Smooth muscle cell (in vitro differentiated cells): ENCODE measurements at regions not wholly inside any gene's neighbourhood (a gene's known extent, or its start where the extent isn't known, plus 50 kb on each side); places are given as distances from the start of the nearest gene placed in this dataset.

ENCODE experiments used
- DNase-seq: peaks from one replicate; lab custom pipeline; 2025; ENCODE audit not compliant: unreplicated experiment; lab: John Stamatoyannopoulos, UW
- H2AFZ ChIP-seq: fragments of 200-600 bp; sonication (generic); 2 replicates; pipeline ENCODE4 v1.6.0; 2016; ENCODE audit warnings: antibody characterized with exemption, low read depth, mild to moderate bottlenecking
- H3F3A ChIP-seq: fragments of 200-600 bp; sonication (generic); 2 replicates; pipeline ENCODE4 v1.6.0; 2017; ENCODE audit warnings: antibody characterized with exemption, low read depth
- H3K27ac ChIP-seq: fragments of 200-600 bp; sonication (generic); 2 replicates; pipeline ENCODE4 v1.5.1; 2016; ENCODE audit warnings: low read depth, mild to moderate bottlenecking
- H3K27me3 ChIP-seq: fragments of 200-600 bp; sonication (generic); 2 replicates; pipeline ENCODE4 v1.6.1; 2016; ENCODE audit warnings: low read depth, mild to moderate bottlenecking
- H3K36me3 ChIP-seq: fragments of 200-600 bp; sonication (generic); 2 replicates; pipeline ENCODE4 v1.5.1; 2016; ENCODE audit warnings: low read depth
- H3K4me1 ChIP-seq: fragments of 200-600 bp; sonication (generic); 2 replicates; pipeline ENCODE4 v1.5.1; 2016; ENCODE audit warnings: low read depth
- H3K4me2 ChIP-seq: fragments of 200-600 bp; sonication (generic); 2 replicates; pipeline ENCODE4 v1.6.0; 2016; ENCODE audit warnings: mild to moderate bottlenecking
- H3K4me3 ChIP-seq: fragments of 200-600 bp; sonication (generic); 2 replicates; pipeline ENCODE4 v1.5.1; 2016; ENCODE audit warnings: mild to moderate bottlenecking
- H3K79me2 ChIP-seq: fragments of 200-600 bp; sonication (generic); 2 replicates; pipeline ENCODE4 v1.6.0; 2016; ENCODE audit warnings: low read depth, mild to moderate bottlenecking
- H3K9ac ChIP-seq: fragments of 200-600 bp; sonication (generic); 2 replicates; pipeline ENCODE4 v1.6.0; 2016; ENCODE audit warnings: low read depth
- H3K9me3 ChIP-seq: fragments of 200-600 bp; sonication (generic); replicated peaks from 2 replicates; pipeline ENCODE4 v1.5.1; 2016; ENCODE audit warnings: low read depth
- H4K20me1 ChIP-seq: fragments of 200-600 bp; sonication (generic); 2 replicates; pipeline ENCODE4 v1.6.0; 2016; ENCODE audit warnings: low read depth
- CTCF ChIP-seq: fragments of 200-600 bp; sonication (generic); IDR thresholded peaks from 2 replicates; pipeline ENCODE4 v1.5.1; 2017; ENCODE audit warnings: borderline replicate concordance, mild to moderate bottlenecking, antibody characterized with exemption; ENCODE audit not compliant: insufficient read depth, poor library complexity, severe bottlenecking
- WGBS: methylation state at CpG from one replicate; pipeline ENCODE4 v1.1.7; 2016; ENCODE audit warnings: low lambda C conversion rate; 5-methylcytosine and 5-hydroxymethylcytosine counted together

GRCh38 chr14:53599221-53599945, 357.2 kb downstream of the BMP4 start:
- H3K4me2 ChIP-seq: no peak overlapping the region
- TF ChIP-seq CTCF: no peak
- no peaks in the 10 kb centered on the region for H4K20me1 ChIP-seq
- H3K4me3 ChIP-seq: no peak overlapping the region
- H3K4me1 ChIP-seq: no peaks in the 10 kb centered on the region
- no peak overlapping the region for H3K27ac ChIP-seq
- H3K27me3 ChIP-seq: no peaks in the 10 kb centered on the region
- H2AFZ ChIP-seq: no peak overlapping the region
- no peaks in the 10 kb centered on the region for H3F3A ChIP-seq
- WGBS: 67% methylated on average over 6 of the region's 6 CpGs
- DNase-seq: no peak
- H3K36me3 ChIP-seq: no peaks in the 10 kb centered on the region
- no peaks in the 10 kb centered on the region for H3K9me3 ChIP-seq
- H3K9ac ChIP-seq: no peak overlapping the region
- H3K79me2 ChIP-seq: no peaks in the 10 kb centered on the region

- Histone ChIP-seq H2AFZ (peak overlapping the region; percentile 7), H3K79me2 (no peaks in the 10 kb centered on the region), H3K27ac (no peak overlapping the region), H3F3A (no peaks in the 10 kb centered on the region), H3K4me1 (no peaks in the 10 kb centered on the region), H3K9ac (no peak overlapping the region), H3K36me3 (no peaks in the 10 kb centered on the region), H4K20me1 (no peaks in the 10 kb centered on the region), H3K27me3 (no peaks in the 10 kb centered on the region), H3K9me3 (no peaks in the 10 kb centered on the region), H3K4me2 (no peak overlapping the region), H3K4me3 (no peak overlapping the region)
- no peak for DNase-seq
- WGBS: 79% methylated on average over 7 of the region's 7 CpGs
- no peak for TF ChIP-seq CTCF
These were observed 359.6 kb downstream of the BMP4 start for GRCh38 chr14:53596853-53597525.

- Histone ChIP-seq H3K79me2 (no peaks in the 10 kb centered on the region), H2AFZ (no peak overlapping the region), H3F3A (no peaks in the 10 kb centered on the region), H3K9ac (no peak overlapping the region), H3K4me1 (no peaks in the 10 kb centered on the region), H3K27ac (peak overlapping the region; percentile 22), H3K36me3 (no peaks in the 10 kb centered on the region), H3K4me2 (peak overlapping the region; percentile 5), H4K20me1 (no peaks in the 10 kb centered on the region), H3K4me3 (no peak overlapping the region), H3K27me3 (no peaks in the 10 kb centered on the region), H3K9me3 (no peaks in the 10 kb centered on the region)
- no peak for DNase-seq
- WGBS: 33% methylated on average over 3 of the region's 3 CpGs
- no peak for TF ChIP-seq CTCF
These were observed 364.8 kb downstream of the BMP4 start for GRCh38 chr14:53591816-53592215.
